Gastrocnemius medialis (tissue), 4 donors: ENCODE measurements at regions not wholly inside any gene's neighbourhood (a gene's known extent, or its start where the extent isn't known, plus 50 kb on each side); places are given as distances from the start of the nearest gene placed in this dataset.

Source experiments
- ATAC-seq, 2 donors: fragments of 150-250 bp; one replicate each; pipeline ENCODE4 v1.9.1; 2016
- DNase-seq, 2 donors: peaks; one replicate each; pipeline ENCODE4 v3.0.0-alpha.2; 2019
- H3K27ac ChIP-seq, 4 donors: fragments of 200-600 bp; sonication (generic); 1 replicate in 1 of 4; 2 replicates in 3 of 4; pipeline ENCODE4 v1.5.1; 2016 to 2018; ENCODE audit warnings: mild to moderate bottlenecking in 2 of 4, moderate library complexity in 1 of 4
- H3K27me3 ChIP-seq, 3 donors: fragments of 200-600 bp; sonication (generic) in 2 of 3; 1 replicate in 1 of 3; 2 replicates in 2 of 3; pipeline versions ENCODE4 v1.5.1 to v1.6.0; 2016 to 2019; ENCODE audit warnings: mild to moderate bottlenecking in 1 of 3, moderate library complexity in 1 of 3
- H3K36me3 ChIP-seq, 2 donors: fragments of 200-600 bp; sonication (generic) in 1 of 2; one replicate each; pipeline ENCODE4 v1.5.1; 2017 to 2018
- H3K4me1 ChIP-seq, 2 donors: fragments of 200-600 bp; sonication (generic) in 1 of 2; one replicate each; pipeline ENCODE4 v1.5.1; 2016 to 2017; ENCODE audit warnings: mild to moderate bottlenecking in 2 of 2
- H3K4me3 ChIP-seq, 4 donors: fragments of 200-600 bp; sonication (generic) in 3 of 4; 1 replicate in 1 of 4; 2 replicates in 3 of 4; pipeline ENCODE4 v1.5.1; 2016 to 2019; ENCODE audit warnings: mild to moderate bottlenecking in 2 of 4
- H3K9me3 ChIP-seq, 3 donors: fragments of 200-600 bp; sonication (generic) in 2 of 3; 1 replicate in 1 of 3; 2 replicates in 2 of 3; pipeline ENCODE4 v1.5.1; 2016 to 2019
- CTCF ChIP-seq, 5 experiments: fragments of 450-650 bp in 3 of 5; fragments of 200-600 bp in 2 of 5; sonication (generic) in 2 of 5; IDR thresholded peaks in 4 of 5; conservative IDR thresholded peaks in 1 of 5; 1 replicate in 4 of 5; 2 replicates in 1 of 5; pipeline ENCODE4 v1.5.1; 2016 to 2019; ENCODE audit warnings: antibody characterized with exemption in 5 of 5, mild to moderate bottlenecking in 3 of 5, moderate library complexity in 3 of 5
- POLR2A ChIP-seq, 2 donors: fragments of 450-650 bp; IDR thresholded peaks; one replicate each; pipeline ENCODE4 v1.6.1; 2017; ENCODE audit warnings: antibody characterized with exemption in 2 of 2, mild to moderate bottlenecking in 2 of 2, moderate library complexity in 2 of 2
- in situ Hi-C, 4 donors: fragments of 200-750 bp; cut with MboI; loops; one replicate each; pipeline versions ENCODE4 v1.15.0 to v1.8.0; 2017; ENCODE audit warnings: low sequenced_read_pairs in 4 of 4
- intact Hi-C: fragments of 100-400 bp; cut with DNase I; formaldehyde crosslinking; loops from one replicate; pipeline ENCODE4 v1.15.1; 2023; ENCODE audit warnings: low total_unique reads

GRCh38 chr4:184534511-184535391, 60.4 kb upstream of the IRF2 start:
- Histone ChIP-seq H3K4me3 (no peak overlapping the region), H3K27ac (peak overlapping the region; percentile 16 to 97 (median 63)), H3K9me3 (no peaks in the 10 kb centered on the region), H3K36me3 (no peaks in the 10 kb centered on the region), H3K4me1 (peaks cover 0 to 19% of the 10 kb centered on the region in 2 donors), H3K27me3 (no peaks in the 10 kb centered on the region)
- TF ChIP-seq CTCF (IDR thresholded peaks at IDR 0.05 in 4 of 5, conservative IDR thresholded peaks at IDR 0.05 in 1 of 5): no peak
- TF ChIP-seq POLR2A (IDR thresholded peaks at IDR 0.05): no peak
- in situ Hi-C loops (loop anchor here (5.0 to 10.0 kb wide), 7 partner anchors 47 to 272 kb away; partner anchors contain the start of gene IRF2 (in 1 of the 4)), intact Hi-C loops (loop anchor here (5.0 kb wide), 1 partner anchor 147 kb away; no protein-coding TSS in a partner anchor)
- no peak for DNase-seq
- ATAC-seq: no peak

GRCh38 chr4:184533908-184534307, 59.6 kb upstream of the IRF2 start:
- H3K4me1 ChIP-seq: peaks cover 0 to 19% of the 10 kb centered on the region in 2 donors
- H3K27ac ChIP-seq: peak overlapping the region in 1 of 4 donors; percentile 2
- DNase-seq (no peak), ATAC-seq (no peak)
- no peak overlapping the region for H3K4me3 ChIP-seq
- TF ChIP-seq CTCF (IDR thresholded peaks at IDR 0.05 in 4 of 5, conservative IDR thresholded peaks at IDR 0.05 in 1 of 5) (no peak), POLR2A (IDR thresholded peaks at IDR 0.05) (no peak)
- in situ Hi-C loops: loop anchor here (5.0 to 10.0 kb wide), 6 partner anchors 47 to 272 kb away; partner anchors contain the start of gene IRF2 (in 1 of the 4)
- no peaks in the 10 kb centered on the region for H3K27me3 ChIP-seq
- no peaks in the 10 kb centered on the region for H3K9me3 ChIP-seq
- H3K36me3 ChIP-seq: no peaks in the 10 kb centered on the region
- intact Hi-C loops: no loop called here

- intact Hi-C loops: no loop called here
- H3K4me1 ChIP-seq: peaks cover 0 to 10% of the 10 kb centered on the region in 2 donors
- H3K27ac ChIP-seq: no peak overlapping the region
- no peak for DNase-seq
- H3K27me3 ChIP-seq: no peaks in the 10 kb centered on the region
- no peak for TF ChIP-seq CTCF (IDR thresholded peaks at IDR 0.05 in 4 of 5, conservative IDR thresholded peaks at IDR 0.05 in 1 of 5)
- TF ChIP-seq POLR2A (IDR thresholded peaks at IDR 0.05): no peak
- H3K36me3 ChIP-seq: no peaks in the 10 kb centered on the region
- no peak overlapping the region for H3K4me3 ChIP-seq
- no peaks in the 10 kb centered on the region for H3K9me3 ChIP-seq
- no peak for ATAC-seq
- in situ Hi-C loops: loop anchor here (5.0 to 10.0 kb wide), 6 partner anchors 44 to 269 kb away; partner anchors contain the start of gene IRF2 (in 1 of the 4)
Observed at GRCh38 chr4:184531008-184531407, 56.7 kb upstream of the IRF2 start.

- peaks cover 0 to 6% of the 10 kb centered on the region in 2 donors for H3K4me1 ChIP-seq
- no peak overlapping the region for H3K27ac ChIP-seq
- no peak overlapping the region for H3K4me3 ChIP-seq
- DNase-seq (no peak), ATAC-seq (no peak)
- in situ Hi-C loops (no loop called here), intact Hi-C loops (no loop called here)
- no peaks in the 10 kb centered on the region for H3K27me3 ChIP-seq
- TF ChIP-seq CTCF (IDR thresholded peaks at IDR 0.05 in 4 of 5, conservative IDR thresholded peaks at IDR 0.05 in 1 of 5) (no peak), POLR2A (IDR thresholded peaks at IDR 0.05) (no peak)
- H3K9me3 ChIP-seq: no peaks in the 10 kb centered on the region
- no peaks in the 10 kb centered on the region for H3K36me3 ChIP-seq
Observed at GRCh38 chr4:184529283-184529682, 54.9 kb upstream of the IRF2 start.
